Thoracic aorta (tissue), 2 donors: ENCODE measurements at regions not wholly inside any gene's neighbourhood (a gene's known extent, or its start where the extent isn't known, plus 50 kb on each side); places are given as distances from the start of the nearest gene placed in this dataset.

Experiments
- ATAC-seq: fragments of 150-250 bp; one replicate; pipeline ENCODE4 v1.8.0; 2017; ENCODE audit warnings: low read depth; ENCODE audit not compliant: insufficient number of reproducible peaks, low FRiP score
- DNase-seq: peaks from one replicate; pipeline ENCODE4 v3.0.0-alpha.2; 2020; ENCODE audit warnings: low spot score
- H3K27ac ChIP-seq, 2 donors: fragments of 200-600 bp; sonication (generic); 1 replicate in 1 of 2; 2 replicates in 1 of 2; pipeline ENCODE4 v1.5.1; 2016; ENCODE audit warnings: mild to moderate bottlenecking in 2 of 2, moderate library complexity in 2 of 2
- H3K27me3 ChIP-seq: fragments of 200-600 bp; sonication (generic); replicated peaks from 2 replicates; pipeline ENCODE4 v1.6.0; 2016; ENCODE audit warnings: mild to moderate bottlenecking; ENCODE audit not compliant: insufficient read depth
- H3K36me3 ChIP-seq: fragments of 200-600 bp; sonication (generic); one replicate; pipeline ENCODE4 v1.5.1; 2016
- H3K4me1 ChIP-seq, 2 donors: fragments of 200-600 bp; sonication (generic); 1 replicate in 1 of 2; 2 replicates in 1 of 2; pipeline versions ENCODE4 v1.5.1 to v1.6.0; 2016; ENCODE audit warnings: low read depth in 2 of 2, mild to moderate bottlenecking in 1 of 2; ENCODE audit not compliant: control insufficient read depth in 1 of 2
- H3K4me3 ChIP-seq: fragments of 200-600 bp; sonication (generic); 2 replicates; pipeline ENCODE4 v1.5.1; 2016; ENCODE audit warnings: mild to moderate bottlenecking
- H3K9me3 ChIP-seq: fragments of 200-600 bp; sonication (generic); 2 replicates; pipeline ENCODE4 v1.5.1; 2016
- CTCF ChIP-seq: fragments of 200-600 bp; sonication (generic); IDR thresholded peaks from one replicate; pipeline ENCODE4 v1.5.1; 2019; ENCODE audit warnings: antibody characterized with exemption

GRCh38 chr4:121228848-121229247 lies 64.7 kb upstream of the TNIP3 start:
- Histone ChIP-seq H3K4me3 (no peak overlapping the region), H3K27ac (no peak overlapping the region), H3K4me1 (no peaks in the 10 kb centered on the region), H3K27me3 (no peaks in the 10 kb centered on the region), H3K36me3 (no peaks in the 10 kb centered on the region), H3K9me3 (no peaks in the 10 kb centered on the region)
- DNase-seq (no peak), ATAC-seq (no peak)
- no peak for TF ChIP-seq CTCF

- H3K36me3 ChIP-seq: no peaks in the 10 kb centered on the region
- no peak for DNase-seq
- no peaks in the 10 kb centered on the region for H3K27me3 ChIP-seq
- no peak overlapping the region for H3K4me3 ChIP-seq
- no peak overlapping the region for H3K27ac ChIP-seq
- no peak for TF ChIP-seq CTCF
- no peaks in the 10 kb centered on the region for H3K9me3 ChIP-seq
- H3K4me1 ChIP-seq: no peaks in the 10 kb centered on the region
- no peak for ATAC-seq
Observed at GRCh38 chr4:121227341-121227792, 63.2 kb upstream of the TNIP3 start.

DNA sequence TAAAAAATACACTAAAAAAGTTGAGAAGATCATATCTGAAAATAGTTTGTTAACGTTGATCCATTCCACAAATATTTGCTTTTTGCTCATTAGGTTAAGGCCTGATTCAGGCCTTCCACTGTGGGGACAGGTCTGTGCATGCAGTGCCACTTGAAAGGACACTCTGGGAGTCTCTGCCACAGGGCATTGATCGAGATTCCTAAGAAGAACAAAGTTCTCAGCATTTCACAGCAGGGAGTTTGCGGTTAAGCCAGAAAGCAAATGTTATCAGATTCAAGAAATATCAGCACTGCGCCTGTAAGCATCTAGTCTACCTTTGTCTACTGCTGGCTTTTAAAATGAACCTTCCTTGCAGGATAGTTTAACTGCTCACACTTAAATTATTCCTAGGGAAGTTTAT lies 62.2 kb upstream of the TNIP3 start:
- H3K4me3 ChIP-seq: no peak overlapping the region
- H3K27me3 ChIP-seq: no peaks in the 10 kb centered on the region
- H3K4me1 ChIP-seq: no peaks in the 10 kb centered on the region
- TF ChIP-seq CTCF: no peak
- no peak for ATAC-seq
- no peaks in the 10 kb centered on the region for H3K36me3 ChIP-seq
- H3K9me3 ChIP-seq: no peaks in the 10 kb centered on the region
- H3K27ac ChIP-seq: no peak overlapping the region
- DNase-seq: no peak

DNA sequence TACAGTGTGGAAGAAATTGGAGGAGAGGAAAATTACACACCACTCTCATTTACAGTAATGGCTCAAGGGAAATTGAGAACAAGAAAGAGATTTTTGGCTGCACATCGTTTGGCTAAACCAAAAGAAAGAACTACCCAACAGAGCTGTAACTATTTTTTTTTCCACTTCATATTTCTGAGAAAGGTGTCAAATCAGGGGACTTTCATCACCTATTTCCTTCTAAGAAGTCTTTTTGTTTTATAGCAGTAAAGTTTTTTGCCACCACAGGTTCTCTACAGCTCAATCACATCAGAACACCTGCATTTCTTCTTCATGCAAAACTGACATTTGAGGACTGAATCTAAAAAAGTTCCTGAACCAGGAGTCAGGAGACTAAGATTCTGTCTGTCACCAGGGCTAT lies 57.5 kb upstream of the TNIP3 start:
- Histone ChIP-seq H3K4me1 (no peaks in the 10 kb centered on the region), H3K27ac (no peak overlapping the region), H3K4me3 (no peak overlapping the region), H3K27me3 (no peaks in the 10 kb centered on the region), H3K9me3 (no peaks in the 10 kb centered on the region), H3K36me3 (no peaks in the 10 kb centered on the region)
- no peak for TF ChIP-seq CTCF
- ATAC-seq: no peak
- no peak for DNase-seq

GRCh38 chr4:121221201-121221600 lies 57.1 kb upstream of the TNIP3 start:
- no peaks in the 10 kb centered on the region for H3K9me3 ChIP-seq
- DNase-seq (no peak), ATAC-seq (no peak)
- TF ChIP-seq CTCF: no peak
- no peak overlapping the region for H3K27ac ChIP-seq
- H3K4me1 ChIP-seq: no peaks in the 10 kb centered on the region
- H3K27me3 ChIP-seq: no peaks in the 10 kb centered on the region
- no peak overlapping the region for H3K4me3 ChIP-seq
- H3K36me3 ChIP-seq: no peaks in the 10 kb centered on the region
